NK-92 treated with Interleukin-12 subunit alpha and Interleukin-12 subunit beta, amount 100 ng/mL, for 24 hours (cell line): ENCODE measurements at regions not wholly inside any gene's neighbourhood (a gene's known extent, or its start where the extent isn't known, plus 50 kb on each side); places are given as distances from the start of the nearest gene placed in this dataset.
"Not testable (repeated sequence)": the region's sequence is repeated elsewhere in the genome, so short reads cannot be mapped to it uniquely, and the experiment has no call there.

Experiments
- DNase-seq: peaks from one replicate; lab custom pipeline; 2025; lab: John Stamatoyannopoulos, UW

DNA sequence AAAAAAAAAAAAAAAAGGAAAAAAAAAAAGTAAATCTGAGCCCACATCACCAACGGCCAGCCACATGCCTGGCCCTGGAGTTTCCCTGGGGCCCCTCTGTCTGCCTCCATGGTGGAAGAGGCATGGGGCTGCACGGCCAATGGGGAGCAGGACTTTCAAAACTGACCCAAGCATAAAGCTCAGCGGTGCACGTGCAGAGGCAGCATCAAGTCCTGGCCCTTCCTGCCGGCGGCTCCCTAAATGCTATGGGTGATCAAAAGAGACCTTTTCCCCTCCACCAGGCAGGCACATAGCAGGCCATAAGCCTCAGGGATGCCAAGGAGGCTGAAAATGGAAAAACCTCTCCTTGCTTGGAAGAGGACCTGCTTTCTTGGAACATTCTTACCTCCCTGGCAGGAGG lies 94.3 kb downstream of the OAT start:
- no peak for DNase-seq

DNA sequence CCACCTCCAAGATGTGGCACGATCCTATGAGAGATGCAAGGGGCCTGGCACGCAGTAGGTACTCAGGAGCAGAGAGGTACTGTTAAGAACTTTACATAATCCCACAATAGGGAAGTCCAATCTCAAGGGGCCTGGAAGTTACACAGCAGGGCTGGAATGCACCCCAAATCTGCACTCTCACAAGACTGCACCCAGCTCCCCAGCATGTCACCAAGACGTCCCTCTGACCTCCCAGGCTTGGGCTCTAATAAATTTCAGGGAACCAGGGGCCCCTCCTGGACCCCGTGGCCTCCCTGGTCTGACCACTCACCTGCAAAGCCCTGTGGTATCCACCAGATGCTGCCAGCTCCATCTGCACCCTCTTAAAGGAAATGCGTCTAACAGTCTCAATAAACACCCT lies 94.9 kb downstream of the OAT start:
- DNase-seq: no peak

DNA sequence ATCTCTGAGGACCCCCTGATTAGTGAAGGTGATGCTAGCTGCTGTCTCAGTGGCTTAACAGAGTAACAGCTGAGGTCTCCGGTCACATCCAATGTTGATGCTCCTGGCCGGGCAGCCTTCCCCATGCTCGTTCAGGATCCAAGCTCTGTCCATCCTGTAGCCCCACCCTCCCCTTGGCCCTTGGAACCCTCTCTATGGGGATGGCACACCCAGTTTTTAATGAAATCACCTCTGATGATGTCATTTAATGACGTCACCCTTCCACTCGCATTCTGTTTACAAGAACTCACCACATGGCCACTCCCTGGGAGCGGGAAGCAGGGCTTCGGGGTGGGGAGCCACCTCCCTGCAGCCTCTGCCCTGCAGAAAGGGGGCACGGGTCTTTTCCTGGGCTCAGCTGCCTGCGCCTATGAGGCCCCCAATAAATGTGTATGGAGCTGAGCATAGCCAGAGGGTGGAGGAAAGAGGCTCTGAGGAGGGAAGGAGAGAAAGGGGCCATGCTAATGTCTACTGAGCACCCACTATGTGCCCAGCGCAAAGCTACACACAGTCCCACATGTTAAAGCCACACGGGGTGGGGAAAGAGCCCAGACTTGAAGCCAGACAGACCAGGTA lies 95.5 kb downstream of the OAT start:
- no peak for DNase-seq

DNA sequence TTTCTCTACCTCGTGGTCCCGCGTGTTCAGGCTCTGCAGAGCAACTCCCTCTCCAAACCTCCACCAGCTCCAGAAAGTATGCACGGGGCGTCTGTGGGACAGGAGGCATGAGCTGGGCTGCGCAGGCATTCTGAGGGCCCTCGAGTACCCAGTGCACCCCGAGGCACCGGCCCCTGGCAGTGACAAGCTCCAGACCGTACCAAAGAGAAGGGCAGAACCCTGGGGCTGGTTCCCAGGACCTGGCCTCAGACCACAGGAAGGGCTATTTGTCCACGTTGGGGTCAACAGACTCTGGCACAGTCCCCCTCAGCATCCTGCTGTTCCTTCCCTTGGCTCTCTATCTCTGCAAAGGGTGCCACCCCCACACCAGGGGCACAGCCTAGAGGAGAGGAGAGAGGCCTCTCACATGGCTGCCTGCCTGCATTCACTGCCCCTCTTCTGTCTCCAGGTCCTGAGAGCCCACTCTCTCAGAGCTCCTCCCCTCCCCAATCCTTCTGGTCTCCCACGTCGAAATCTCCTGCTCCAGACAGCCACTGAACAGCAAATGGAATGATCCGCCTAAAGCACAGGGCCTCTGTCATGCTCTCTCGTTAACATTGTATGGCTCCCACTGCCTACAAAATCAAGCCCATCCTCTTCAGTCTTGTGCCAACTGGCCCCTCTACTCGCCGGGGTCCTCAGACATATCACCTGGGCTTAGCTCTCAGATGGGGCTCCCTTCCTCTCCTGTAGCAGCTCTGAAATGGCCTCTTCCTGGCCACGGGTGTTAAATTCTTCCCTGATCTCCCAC lies 96.3 kb downstream of the OAT start:
- DNase-seq: no peak

DNA sequence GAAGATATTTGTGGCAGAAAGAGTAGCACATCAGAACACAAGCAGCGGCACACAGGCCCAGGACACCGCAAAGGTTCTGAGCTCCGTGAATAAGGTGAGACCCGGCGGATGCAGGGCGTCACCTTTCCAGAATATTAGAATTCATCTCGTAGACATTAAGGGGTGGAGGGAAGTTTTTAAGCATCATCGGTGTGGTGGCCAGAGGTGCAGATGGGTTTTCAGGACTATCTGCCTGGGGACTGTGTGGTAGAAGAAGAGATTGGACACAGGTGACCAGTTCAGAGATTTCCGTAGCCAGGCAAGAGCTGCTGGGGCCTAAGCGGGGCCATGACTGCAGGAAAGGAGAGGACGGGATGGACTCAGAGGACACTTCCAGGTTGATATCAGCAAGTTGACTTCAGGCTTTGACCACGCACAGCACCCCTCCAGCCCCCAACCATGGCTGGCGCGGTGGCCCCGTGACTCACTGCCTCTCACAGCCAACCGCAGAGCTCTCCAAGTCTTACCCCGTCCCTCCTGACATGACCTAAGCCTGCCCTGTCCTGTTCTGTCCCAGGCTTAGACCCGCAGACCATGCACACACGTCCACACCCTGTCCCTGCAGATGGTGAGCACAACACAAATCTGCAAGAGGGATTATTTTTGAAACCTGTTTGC lies 97.2 kb downstream of the OAT start:
- no peak for DNase-seq

DNA sequence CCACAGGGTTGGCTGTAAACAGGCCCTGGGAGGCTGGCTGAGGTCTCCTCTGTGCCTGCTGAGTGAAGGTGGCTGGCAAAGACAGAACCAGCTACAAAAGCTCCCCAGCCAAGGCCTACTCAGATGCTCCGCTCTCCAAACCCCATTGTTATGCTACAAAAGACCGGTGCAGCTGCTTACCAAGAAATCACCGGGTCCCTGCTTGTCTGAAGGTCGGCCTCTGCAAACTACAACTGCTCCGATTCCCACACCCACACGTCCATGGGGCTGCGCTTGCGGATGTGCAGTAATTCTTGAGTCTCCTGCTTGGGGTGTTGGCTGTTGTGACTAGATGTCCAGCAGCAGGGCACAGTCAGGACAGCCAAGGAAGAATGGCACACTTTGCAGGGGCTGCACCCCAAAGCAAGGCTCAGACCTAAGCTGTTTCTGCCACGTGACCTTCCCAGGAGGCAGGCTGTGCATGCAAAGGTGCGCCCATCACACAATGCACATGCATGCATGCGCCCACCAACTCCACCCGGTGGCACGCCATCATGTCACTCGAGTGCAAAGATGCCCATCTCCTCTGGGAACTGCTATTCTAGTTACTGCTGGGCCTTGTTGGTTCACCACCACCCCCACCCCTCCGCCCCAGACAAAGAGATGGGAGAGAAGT lies 97.8 kb downstream of the OAT start:
- DNase-seq: no peak

DNA sequence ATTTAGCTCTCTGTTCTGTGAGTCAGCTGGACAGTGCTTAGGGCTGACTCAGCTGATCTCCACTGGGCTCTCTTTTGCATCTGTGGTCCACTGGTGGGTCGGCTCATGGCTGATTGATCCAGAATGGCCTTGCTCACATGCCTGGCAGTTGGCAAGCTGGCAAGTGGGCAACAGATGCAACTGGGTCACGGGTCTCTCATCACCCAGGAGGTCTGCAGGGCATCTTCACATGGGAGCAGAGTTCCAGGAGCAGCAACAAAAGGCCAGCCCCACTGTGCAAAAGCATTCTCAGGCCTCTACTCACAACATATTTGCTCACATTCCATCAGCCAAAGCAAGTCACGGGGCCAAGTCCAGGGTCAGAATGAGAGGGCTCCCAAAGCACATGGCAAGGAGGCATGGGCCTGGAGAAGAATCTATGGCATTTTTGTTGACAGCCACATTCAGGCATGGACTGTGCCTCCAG lies 98.8 kb downstream of the OAT start:
- no peak for DNase-seq

DNA sequence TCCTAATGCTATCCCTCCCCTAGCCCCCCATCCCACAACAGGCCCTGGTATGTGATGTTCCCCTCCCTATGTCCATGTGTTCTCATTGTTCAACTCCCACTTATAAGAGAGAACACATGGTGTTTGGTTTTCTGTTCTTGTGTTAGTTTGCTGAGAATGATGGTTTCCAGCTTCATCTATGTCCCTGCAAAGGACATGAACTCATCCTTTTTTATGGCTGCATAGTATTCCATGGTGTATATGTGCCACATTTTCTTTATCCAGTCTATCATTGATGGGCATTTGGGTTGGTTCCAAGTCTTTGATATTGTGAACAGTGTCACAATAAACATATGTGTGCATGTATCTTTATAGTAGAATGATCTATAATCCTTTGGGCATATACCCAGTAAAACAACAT lies 99.2 kb downstream of the OAT start:
- DNase-seq: not testable (repeated sequence)

DNA sequence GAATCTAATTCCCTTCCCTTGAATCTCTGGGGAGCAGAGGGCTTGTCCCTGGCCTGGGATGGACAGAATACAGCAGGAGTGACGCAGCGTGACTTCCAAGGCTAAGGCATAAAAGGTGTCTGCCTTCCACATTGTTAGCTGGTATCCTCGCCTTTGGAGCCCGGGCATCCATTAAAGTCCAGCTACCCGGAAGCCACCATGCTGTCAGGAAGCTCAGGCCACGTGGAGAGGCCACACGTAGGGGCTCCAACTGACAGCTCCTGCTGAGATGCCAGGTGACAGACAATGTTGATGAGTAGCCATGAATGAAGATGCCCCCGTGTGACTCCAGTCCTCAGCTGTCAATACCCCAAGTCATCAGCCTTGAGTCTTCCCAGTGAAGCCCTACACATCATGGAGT lies 99.9 kb downstream of the OAT start:
- DNase-seq: no peak

DNA sequence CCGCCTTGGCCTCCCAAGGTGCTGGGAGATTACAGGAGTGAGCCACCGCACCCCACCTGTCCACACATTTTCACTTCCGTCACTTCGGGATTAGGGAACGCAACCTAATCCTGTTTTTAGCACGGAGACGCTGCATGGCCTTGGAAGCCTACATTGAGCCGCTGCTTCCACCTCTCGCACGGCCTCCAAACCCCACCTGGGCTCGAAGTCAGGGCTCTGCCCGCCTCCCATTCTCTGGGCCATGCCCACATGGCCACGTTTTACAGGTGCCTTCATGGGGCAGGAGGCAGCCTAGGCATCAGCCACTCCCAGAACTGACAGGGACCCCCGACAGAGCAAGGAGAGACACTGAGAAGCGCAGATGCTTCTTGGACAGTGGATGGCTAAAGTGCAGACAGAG lies 100.6 kb downstream of the OAT start:
- no peak for DNase-seq

DNA sequence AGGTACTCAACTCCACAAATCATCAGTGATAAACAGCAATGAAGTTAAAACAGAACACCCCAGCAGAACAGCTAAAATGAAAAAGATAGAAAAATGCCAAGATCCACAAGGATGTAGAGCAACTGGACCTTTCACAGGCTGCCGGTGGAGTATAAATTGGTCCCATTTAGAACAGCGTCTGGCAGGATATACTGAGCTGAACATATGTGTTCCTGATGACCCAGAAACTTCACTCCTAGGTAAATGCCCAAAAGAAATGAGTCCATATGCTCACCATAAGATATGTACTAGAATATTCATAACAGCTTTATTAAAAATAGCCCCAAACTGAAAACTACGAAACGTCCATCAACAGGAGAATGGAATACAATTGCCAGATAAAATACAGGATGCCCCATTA lies 102.4 kb downstream of the OAT start:
- no peak for DNase-seq

DNA sequence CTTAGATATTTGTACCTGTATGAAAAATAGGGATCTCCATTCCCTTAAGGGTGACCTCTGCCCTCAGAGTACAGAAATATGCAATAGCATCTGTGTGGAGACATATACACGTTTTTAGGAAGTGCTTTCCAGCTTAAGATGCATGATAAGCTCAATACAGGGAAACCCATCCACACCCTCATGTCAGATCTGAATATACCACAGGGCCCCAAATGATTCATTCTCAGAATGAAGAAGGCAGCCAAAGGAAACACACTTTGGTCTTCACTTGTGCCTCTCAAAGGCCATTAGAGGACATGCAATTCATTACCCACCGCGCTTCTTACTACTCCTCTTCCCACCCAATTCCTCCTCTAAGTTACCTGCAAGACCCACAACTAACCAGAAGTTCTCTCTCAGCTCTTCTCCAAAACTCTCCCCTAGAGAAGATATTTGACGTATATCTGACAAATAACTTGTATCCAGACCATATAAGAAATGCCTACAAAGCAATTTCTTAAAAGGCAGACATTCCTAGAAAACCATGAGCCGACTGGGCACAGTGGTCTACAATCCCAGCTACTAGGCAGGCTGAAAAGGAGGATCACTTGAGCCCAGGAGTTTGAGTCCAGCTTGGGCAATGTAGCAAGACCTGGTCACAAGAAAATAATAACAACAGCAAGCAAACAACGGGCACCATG lies 103.0 kb downstream of the OAT start:
- DNase-seq: no peak

DNA sequence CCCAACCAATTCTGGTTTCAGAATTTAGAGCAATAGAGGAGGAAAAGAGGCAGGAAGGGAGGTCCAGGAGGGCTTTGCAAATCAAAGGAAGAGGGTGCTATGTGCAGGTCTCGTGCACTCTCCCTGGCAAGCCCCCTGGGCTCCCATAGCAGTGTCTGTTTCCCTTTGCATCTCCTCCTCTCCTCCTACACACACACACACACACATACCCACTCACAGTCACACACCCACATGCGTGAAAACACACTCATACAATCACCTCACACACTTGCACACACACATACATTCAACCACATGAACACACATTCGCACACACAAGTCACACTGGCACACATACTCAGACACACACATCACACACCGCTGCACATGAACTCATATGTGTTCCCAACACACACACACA lies 105.3 kb downstream of the OAT start:
- no peak for DNase-seq

DNA sequence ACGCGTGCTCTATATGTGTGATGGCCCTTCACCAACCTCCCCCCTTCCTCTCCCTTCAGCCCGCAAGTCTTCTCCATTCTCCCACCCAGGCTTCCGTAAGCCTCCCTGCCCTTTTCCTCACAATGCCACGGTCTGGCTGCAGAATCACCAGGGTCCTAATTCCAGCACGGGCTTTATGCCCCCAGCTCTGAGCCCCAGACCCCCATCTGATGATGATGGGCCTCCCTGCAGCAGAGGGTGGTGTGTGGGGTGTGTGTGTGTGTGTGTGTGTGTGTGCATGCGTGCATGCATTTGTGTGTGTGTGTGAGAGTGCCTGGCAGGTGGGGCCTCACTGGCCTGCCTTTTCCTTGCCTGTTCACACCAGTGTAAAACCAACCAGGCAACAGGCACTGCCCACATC lies 109.9 kb downstream of the OAT start:
- no peak for DNase-seq

DNA sequence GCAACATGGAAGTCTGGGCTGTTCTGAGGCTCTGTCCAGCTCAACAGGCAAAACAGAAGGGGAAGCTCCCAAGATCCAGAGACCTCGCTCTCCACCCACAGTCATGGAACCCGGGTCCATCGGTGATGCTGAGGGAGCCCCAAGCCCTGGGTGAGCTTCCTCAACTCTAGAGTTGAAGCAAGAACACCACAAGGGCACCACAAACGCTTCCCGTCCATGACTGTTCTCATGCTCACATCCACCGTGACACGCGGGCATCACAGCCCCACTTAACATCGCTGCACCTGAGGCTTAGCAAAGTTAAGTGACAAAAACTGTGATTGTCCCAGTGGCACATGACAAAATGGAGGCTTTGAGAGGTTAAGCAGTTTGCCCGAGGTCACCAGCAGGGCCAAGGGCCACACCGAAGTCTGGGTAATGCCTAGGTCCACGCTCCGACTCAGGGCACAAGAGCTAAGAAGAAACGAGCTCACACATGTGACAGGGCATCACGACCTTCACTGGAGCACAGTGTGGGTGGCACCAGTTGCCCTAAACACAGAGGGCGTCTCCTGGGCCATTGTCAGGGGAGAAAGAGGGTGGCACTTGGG lies 110.6 kb downstream of the OAT start:
- no peak for DNase-seq

DNA sequence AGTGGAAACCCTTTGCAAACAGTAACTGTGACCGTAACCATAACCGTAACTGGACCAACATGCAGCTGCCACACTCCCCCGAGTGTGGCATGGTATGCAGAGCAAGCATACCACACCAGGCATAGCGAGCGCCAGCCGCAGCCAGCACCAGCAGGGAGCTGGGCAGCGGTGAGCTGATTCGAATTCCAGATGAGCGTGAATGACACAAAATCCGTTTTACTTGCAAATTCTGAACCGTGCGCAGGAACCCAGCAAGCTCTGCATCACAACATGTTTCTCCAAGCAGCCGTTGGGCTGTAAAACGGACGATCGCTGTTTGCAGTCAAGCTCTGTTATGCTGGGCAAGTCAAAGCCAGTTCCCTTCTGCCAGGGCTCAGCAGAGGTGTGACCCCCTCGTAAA lies 111.1 kb downstream of the OAT start:
- no peak for DNase-seq

DNA sequence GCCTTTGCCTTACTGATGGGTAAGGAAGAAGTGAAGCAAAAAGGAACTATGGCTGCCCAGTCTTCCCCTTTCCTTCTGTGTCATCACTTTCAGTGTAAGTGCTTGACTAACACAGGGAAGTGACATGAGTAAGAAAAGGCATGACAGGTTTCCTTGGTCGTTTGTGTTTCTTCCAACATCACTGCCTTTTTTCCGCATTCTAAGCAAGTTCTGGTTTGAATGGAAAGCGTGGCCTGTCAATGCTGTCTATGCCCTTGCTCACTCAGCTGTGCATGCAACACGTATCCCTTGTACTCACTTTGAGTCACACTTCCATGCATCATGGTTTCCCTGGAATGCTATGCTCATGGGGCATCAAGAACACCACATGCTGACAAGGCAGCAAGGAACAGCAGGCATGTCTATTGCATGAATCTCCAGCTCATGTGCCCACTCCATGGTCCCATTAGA lies 111.8 kb downstream of the OAT start:
- DNase-seq: no peak

DNA sequence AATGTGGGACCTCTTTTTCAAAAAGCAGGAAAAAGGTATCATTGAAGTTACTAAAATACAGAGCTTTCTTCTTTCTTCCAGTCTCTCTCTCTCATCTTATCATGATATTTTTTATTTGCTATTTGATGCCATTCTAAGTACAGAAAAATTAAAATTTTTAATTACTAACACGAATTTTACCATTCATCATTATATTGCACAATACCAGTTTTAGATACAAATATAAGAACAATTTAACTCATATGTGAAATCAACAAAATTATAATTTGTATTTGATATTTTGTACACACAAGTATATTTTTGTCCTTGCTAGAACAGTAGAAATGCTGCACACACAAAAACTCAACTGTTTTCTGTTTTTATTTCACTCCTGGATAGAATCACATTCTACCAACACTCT lies 112.2 kb downstream of the OAT start:
- DNase-seq: no peak

DNA sequence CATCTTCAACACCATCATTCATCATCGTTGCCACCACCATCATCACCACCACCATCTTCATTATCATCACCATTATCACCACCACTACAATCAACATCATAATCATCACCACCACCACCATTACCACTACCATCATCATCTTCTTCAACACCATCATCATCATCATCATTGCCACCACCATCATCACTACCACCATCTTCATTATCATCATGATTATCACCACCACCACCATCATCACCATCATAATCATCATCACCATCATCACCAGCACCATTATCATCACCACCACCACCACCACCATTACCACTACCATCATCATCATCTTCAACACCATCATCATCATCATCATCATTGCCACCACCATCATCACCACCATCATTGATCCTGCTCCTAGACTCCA lies 112.7 kb downstream of the OAT start:
- DNase-seq: no peak

DNA sequence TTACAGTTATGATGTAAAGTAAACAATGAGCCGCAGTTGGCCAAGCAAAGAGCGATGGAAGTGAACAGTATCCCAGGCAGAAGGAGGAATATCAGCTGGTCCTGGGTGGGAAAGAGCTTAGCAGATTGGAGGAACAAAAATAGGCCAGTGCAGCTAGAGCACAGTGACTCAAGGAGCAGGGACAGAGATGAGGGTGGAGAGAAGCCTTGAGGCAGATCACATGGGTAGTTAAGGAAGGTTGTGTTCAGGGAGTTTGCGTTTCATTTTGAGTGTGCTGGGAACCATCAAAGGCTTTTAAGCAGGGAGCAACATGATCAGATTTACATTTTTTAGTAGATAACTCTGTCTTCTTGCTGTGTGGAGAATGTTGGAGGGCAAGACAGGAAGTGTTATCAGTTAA lies 113.6 kb downstream of the OAT start:
- no peak for DNase-seq

DNA sequence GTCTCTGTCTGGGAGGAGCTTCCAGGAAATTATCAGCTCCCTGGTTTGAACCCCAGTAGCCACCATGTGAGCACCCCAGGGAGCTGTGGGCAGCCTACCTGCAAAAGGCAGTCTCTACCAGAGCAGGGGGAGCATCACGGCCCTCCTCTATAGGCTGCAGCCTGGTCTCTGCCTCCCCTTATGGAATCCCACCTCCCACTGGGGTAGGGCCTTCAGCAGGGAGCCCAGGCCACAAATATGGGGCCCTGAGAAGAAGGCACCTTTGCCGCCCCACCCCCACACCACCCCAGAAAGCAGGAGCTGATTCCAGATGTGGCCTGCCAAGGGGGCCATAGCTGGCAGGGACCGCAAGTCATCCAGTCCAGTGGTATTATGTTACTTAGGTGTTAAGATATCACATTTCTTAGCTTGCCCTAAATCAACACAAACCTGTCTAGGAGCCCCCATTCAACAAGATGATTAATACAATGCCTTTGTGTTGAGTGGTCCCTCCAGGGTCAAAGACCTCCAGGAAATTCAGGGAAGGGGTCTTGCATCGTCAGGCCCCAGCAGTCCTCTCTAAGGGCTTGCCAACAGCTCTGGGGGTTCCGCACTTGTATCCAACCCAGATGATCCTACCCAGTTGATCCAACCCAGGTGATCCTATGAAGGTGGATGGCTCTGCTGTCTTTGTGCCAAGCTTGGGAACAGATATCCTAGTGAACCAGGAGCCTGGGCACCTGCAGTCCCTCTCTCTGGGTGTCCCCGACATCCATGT lies 114.9 kb downstream of the OAT start:
- DNase-seq: no peak
